ENCODE measurements at regions not wholly inside any gene's neighbourhood (a gene's known extent, or its start where the extent isn't known, plus 50 kb on each side); places are given as distances from the start of the nearest gene placed in this dataset.

DNA sequence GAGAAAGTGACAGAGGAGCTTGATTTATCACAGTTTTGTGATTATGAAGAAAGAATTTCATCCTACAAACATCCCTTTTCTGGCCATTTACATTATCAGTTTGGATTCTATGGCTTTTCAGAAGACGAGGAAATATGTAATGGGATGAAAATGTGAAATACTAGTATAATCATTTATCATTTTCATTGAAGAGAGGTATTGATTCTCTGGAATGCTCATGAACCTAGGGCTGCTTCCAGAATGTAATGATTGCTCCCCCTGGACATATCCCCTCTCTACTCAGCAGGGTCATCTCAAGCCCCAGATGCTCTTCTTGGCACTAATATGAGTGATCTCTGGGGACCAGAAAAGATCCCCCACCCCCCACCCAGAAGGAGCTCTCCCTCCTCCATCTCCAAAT lies 106.7 kb upstream of the ZNF618 start:
- no peak for TF ChIP-seq POLR2A (IDR thresholded peaks at IDR 0.05)
- TF ChIP-seq, protein P1, sequence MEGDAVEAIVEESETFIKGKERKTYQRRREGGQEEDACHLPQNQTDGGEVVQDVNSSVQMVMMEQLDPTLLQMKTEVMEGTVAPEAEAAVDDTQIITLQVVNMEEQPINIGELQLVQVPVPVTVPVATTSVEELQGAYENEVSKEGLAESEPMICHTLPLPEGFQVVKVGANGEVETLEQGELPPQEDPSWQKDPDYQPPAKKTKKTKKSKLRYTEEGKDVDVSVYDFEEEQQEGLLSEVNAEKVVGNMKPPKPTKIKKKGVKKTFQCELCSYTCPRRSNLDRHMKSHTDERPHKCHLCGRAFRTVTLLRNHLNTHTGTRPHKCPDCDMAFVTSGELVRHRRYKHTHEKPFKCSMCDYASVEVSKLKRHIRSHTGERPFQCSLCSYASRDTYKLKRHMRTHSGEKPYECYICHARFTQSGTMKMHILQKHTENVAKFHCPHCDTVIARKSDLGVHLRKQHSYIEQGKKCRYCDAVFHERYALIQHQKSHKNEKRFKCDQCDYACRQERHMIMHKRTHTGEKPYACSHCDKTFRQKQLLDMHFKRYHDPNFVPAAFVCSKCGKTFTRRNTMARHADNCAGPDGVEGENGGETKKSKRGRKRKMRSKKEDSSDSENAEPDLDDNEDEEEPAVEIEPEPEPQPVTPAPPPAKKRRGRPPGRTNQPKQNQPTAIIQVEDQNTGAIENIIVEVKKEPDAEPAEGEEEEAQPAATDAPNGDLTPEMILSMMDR (IDR thresholded peaks at IDR 0.05 in 8 of 11, conservative IDR thresholded peaks at IDR 0.05 in 3 of 11) = no peak

Measured in spleen (tissue), 7 donors.